ENCODE measurements at regions not wholly inside any gene's neighbourhood (a gene's known extent, or its start where the extent isn't known, plus 50 kb on each side); places are given as distances from the start of the nearest gene placed in this dataset.

GRCh38 chr5:61626639-61627282 lies 294.7 kb downstream of the ZSWIM6 start:
- TF ChIP-seq POLR2A (IDR thresholded peaks at IDR 0.05; ENCODE audit: extremely low read depth, insufficient read length) (no peak), MYC (IDR thresholded peaks at IDR 0.05; ENCODE audit: low read depth, low read length) (no peak)
- TF ChIP-seq, protein P1, sequence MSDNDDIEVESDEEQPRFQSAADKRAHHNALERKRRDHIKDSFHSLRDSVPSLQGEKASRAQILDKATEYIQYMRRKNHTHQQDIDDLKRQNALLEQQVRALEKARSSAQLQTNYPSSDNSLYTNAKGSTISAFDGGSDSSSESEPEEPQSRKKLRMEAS (IDR thresholded peaks at IDR 0.05; ENCODE audit: low read depth, low read length): no peak
- no peak overlapping the region for H3K4me3 ChIP-seq (ENCODE audit: low read depth, low read length)
- no peak for DNase-seq (ENCODE audit: low read depth)

DNA sequence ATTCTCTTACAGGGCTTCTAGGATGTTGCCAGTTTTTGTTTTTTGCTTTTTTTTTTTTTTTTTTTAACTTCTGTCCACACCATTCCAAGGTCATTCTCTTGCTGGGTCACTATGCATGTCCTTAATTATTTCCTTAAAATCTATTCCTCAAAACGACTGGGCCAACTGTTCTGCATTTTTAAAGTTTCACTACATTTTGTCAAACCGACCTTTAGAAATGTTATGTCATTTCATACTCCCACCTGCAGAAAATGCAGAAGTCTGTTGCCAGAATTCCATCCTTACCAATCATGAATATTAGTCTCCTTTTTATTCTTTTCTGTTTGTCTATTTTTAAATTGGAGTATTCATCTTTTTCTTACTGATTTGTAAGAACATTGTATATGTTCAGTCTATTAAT lies 295.5 kb downstream of the ZSWIM6 start:
- no peak for DNase-seq (ENCODE audit: low read depth)
- TF ChIP-seq, protein P2, sequence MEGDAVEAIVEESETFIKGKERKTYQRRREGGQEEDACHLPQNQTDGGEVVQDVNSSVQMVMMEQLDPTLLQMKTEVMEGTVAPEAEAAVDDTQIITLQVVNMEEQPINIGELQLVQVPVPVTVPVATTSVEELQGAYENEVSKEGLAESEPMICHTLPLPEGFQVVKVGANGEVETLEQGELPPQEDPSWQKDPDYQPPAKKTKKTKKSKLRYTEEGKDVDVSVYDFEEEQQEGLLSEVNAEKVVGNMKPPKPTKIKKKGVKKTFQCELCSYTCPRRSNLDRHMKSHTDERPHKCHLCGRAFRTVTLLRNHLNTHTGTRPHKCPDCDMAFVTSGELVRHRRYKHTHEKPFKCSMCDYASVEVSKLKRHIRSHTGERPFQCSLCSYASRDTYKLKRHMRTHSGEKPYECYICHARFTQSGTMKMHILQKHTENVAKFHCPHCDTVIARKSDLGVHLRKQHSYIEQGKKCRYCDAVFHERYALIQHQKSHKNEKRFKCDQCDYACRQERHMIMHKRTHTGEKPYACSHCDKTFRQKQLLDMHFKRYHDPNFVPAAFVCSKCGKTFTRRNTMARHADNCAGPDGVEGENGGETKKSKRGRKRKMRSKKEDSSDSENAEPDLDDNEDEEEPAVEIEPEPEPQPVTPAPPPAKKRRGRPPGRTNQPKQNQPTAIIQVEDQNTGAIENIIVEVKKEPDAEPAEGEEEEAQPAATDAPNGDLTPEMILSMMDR (IDR thresholded peaks at IDR 0.05; ENCODE audit: low read depth, low read length): no peak
- TF ChIP-seq, protein P1 (IDR thresholded peaks at IDR 0.05; ENCODE audit: low read depth, low read length): no peak
- TF ChIP-seq POLR2A (IDR thresholded peaks at IDR 0.05; ENCODE audit: extremely low read depth, insufficient read length): no peak
- TF ChIP-seq MYC (IDR thresholded peaks at IDR 0.05; ENCODE audit: low read depth, low read length): no peak
- H3K4me3 ChIP-seq (ENCODE audit: low read depth, low read length): no peak overlapping the region

GRCh38 chr5:61630908-61631307 lies 298.9 kb downstream of the ZSWIM6 start:
- no peak for DNase-seq (ENCODE audit: low read depth)
- no peak overlapping the region for H3K4me3 ChIP-seq (ENCODE audit: low read depth, low read length)
- TF ChIP-seq, protein P2 (IDR thresholded peaks at IDR 0.05; ENCODE audit: low read depth, low read length): no peak
- TF ChIP-seq, protein P1 (IDR thresholded peaks at IDR 0.05; ENCODE audit: low read depth, low read length): no peak
- no peak for TF ChIP-seq MYC (IDR thresholded peaks at IDR 0.05; ENCODE audit: low read depth, low read length)
- no peak for TF ChIP-seq POLR2A (IDR thresholded peaks at IDR 0.05; ENCODE audit: extremely low read depth, insufficient read length)

DNA sequence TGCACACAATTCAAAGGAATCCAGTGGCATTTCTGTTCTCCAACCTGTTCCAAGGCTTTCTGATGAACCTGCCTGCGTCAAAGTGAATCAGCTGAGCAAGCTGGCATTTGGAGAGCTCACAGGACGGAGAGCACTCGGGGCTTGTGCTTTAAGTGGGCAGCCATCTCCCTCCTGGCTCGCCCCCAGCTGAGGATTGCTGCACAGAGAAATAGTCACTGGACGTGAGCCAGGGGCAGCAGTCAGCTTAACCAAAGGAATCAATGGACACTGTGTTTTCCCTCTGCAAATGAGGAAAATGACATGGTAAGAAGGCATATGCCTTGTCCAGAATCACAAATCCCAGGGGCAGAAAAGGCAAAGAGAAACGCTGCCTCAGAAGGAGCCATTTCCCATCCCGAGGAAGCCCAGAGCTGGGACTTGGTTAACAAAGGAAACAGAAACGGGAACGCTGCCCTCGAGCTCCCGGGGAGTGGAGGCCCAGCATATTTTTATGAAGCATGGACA lies 299.4 kb downstream of the ZSWIM6 start:
- DNase-seq (ENCODE audit: low read depth): no peak
- no peak overlapping the region for H3K4me3 ChIP-seq (ENCODE audit: low read depth, low read length)
- TF ChIP-seq, protein P2 (IDR thresholded peaks at IDR 0.05; ENCODE audit: low read depth, low read length): no peak
- no peak for TF ChIP-seq POLR2A (IDR thresholded peaks at IDR 0.05; ENCODE audit: extremely low read depth, insufficient read length)
- TF ChIP-seq MYC (IDR thresholded peaks at IDR 0.05; ENCODE audit: low read depth, low read length): no peak
- TF ChIP-seq, protein P1 (IDR thresholded peaks at IDR 0.05; ENCODE audit: low read depth, low read length): no peak

- no peak for DNase-seq (ENCODE audit: low read depth)
- TF ChIP-seq, protein P1 (IDR thresholded peaks at IDR 0.05; ENCODE audit: low read depth, low read length): no peak
- TF ChIP-seq, protein P2 (IDR thresholded peaks at IDR 0.05; ENCODE audit: low read depth, low read length): no peak
- no peak for TF ChIP-seq POLR2A (IDR thresholded peaks at IDR 0.05; ENCODE audit: extremely low read depth, insufficient read length)
- TF ChIP-seq MYC (IDR thresholded peaks at IDR 0.05; ENCODE audit: low read depth, low read length): no peak
- no peak overlapping the region for H3K4me3 ChIP-seq (ENCODE audit: low read depth, low read length)
Measured at GRCh38 chr5:61632064-61632463, 300.0 kb downstream of the ZSWIM6 start.

DNA sequence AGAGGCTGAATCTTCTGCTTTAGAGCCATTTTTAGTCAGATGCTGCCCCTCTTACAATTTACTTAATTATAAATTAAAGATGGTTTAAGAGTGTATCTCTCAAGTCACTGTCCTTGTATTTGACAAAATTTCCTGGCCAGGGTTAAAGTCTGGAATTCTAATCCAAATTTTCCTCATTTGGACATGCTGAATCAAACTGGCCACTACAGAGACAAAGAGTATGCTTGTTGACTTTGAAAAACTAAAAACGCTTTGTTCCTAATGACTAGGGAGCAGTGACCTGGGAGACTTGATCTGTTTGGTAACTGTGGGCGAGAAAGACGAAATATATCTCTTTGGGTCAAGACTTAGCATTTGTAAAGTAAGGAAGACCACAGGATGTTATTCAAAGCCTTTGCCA lies 303.2 kb downstream of the ZSWIM6 start:
- TF ChIP-seq, protein P2 (IDR thresholded peaks at IDR 0.05; ENCODE audit: low read depth, low read length): no peak
- TF ChIP-seq MYC (IDR thresholded peaks at IDR 0.05; ENCODE audit: low read depth, low read length): no peak
- no peak for TF ChIP-seq POLR2A (IDR thresholded peaks at IDR 0.05; ENCODE audit: extremely low read depth, insufficient read length)
- TF ChIP-seq, protein P1 (IDR thresholded peaks at IDR 0.05; ENCODE audit: low read depth, low read length): no peak
- no peak overlapping the region for H3K4me3 ChIP-seq (ENCODE audit: low read depth, low read length)
- no peak for DNase-seq (ENCODE audit: low read depth)

Measured in NB4 (cell line).